Ectodermal cell (in vitro differentiated cells): ENCODE measurements at regions not wholly inside any gene's neighbourhood (a gene's known extent, or its start where the extent isn't known, plus 50 kb on each side); places are given as distances from the start of the nearest gene placed in this dataset.

Experiments
- H3K27ac ChIP-seq: 2 replicates; pipeline ENCODE4 v1.7.0; 2013; ENCODE audit warnings: mild to moderate bottlenecking, low read depth, low read length; ENCODE audit not compliant: insufficient read depth, poor library complexity, severe bottlenecking
- H3K27me3 ChIP-seq: 2 replicates; pipeline ENCODE4 v1.7.0; 2013; ENCODE audit warnings: mild to moderate bottlenecking, low read length; ENCODE audit not compliant: insufficient read depth, control insufficient read depth, poor library complexity, severe bottlenecking
- H3K36me3 ChIP-seq: one replicate; pipeline ENCODE4 v1.7.0; 2013; ENCODE audit warnings: low read length; ENCODE audit not compliant: control insufficient read depth, insufficient read depth
- H3K4me1 ChIP-seq: one replicate; pipeline ENCODE4 v1.7.0; 2013; ENCODE audit warnings: low read length; ENCODE audit not compliant: control insufficient read depth, insufficient read depth
- H3K4me3 ChIP-seq: 2 replicates; pipeline ENCODE4 v1.7.0; 2013; ENCODE audit warnings: low read depth, low read length, control low read depth; ENCODE audit not compliant: insufficient read depth
- H3K9me3 ChIP-seq: 2 replicates; pipeline ENCODE4 v1.7.0; 2013; ENCODE audit warnings: mild to moderate bottlenecking, low read length, moderate library complexity; ENCODE audit not compliant: control insufficient read depth
- WGBS, 2 experiments: methylation state at CpG; one replicate each; pipeline ENCODE4 v1.1.7; 2013; ENCODE audit warnings: missing lambda C conversion rate in 2 of 2; 5-methylcytosine and 5-hydroxymethylcytosine counted together

DNA sequence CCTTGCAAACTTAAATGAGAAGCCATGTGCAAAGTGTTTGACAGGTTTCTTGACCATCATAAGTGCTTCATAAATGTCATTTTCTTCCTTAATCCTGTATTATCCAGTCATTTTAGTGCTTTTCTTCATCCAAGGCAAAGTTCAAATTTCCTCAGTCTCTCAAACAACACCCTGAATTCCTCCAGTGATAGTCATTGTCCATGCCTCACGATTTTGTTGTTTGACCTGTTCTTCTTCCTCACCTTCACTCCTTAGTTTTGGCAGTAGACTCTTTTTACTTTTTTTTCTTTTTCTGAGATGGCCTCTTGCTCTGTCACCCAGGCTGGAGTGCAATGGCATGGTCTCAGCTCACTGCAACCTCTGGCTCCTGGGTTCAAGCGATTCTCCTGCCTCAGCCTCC, 1257.3 kb downstream of the FAM181B start:
- Histone ChIP-seq H3K9me3 (no peaks in the 10 kb centered on the region), H3K36me3 (no peaks in the 10 kb centered on the region), H3K4me3 (no peak overlapping the region), H3K27ac (no peak overlapping the region), H3K27me3 (no peaks in the 10 kb centered on the region), H3K4me1 (no peaks in the 10 kb centered on the region)
- WGBS, 2 experiments = 88 to 90% methylated on average over 2 of the region's 2 CpGs

DNA sequence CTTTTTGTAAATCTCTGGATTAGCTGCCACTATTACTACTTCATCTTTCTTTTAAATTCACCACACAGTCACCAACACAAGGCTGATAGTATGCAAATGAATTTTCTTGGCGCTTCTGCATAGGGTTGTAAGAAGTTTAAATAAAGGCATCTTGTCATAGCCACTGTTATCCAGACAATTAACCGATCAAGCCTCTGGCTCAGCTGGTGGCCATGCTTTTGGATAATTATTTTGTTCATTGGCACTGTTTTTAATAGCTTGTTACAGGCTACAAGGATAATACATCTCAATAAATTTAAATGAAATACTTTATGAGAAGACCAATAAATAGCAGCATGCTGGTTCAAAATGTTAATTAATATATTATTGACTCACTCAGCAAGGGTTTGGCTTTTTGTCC, 1261.0 kb downstream of the FAM181B start:
- Histone ChIP-seq H3K27ac (no peak overlapping the region), H3K36me3 (no peaks in the 10 kb centered on the region), H3K27me3 (no peaks in the 10 kb centered on the region), H3K4me3 (no peak overlapping the region), H3K9me3 (no peaks in the 10 kb centered on the region), H3K4me1 (no peaks in the 10 kb centered on the region)
- 93 to 100% methylated on average over 1 of the region's 2 CpGs for WGBS, 2 experiments

DNA sequence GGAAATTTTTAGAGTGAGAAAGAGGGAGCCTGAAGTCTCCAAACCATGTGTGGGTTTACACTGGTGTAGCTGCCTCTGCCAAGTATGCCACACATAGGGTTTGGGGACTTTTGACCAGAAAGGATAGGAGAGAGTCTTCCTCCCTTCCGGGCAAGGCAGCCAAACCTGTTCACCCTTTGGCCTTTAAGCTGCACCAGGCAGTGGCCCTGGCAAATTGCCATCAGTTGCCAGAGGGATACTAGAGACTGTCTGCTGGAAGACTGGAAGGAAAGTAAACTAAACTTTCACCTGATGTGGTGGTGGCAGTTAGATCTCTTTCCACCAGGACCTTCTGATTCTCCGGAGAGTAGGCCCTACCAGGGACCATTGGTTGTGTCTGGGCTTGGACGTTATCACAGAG, 1263.2 kb downstream of the FAM181B start:
- 89 to 95% methylated on average over 3 of the region's 3 CpGs for WGBS, 2 experiments
- H3K4me1 ChIP-seq = no peaks in the 10 kb centered on the region
- no peak overlapping the region for H3K4me3 ChIP-seq
- no peaks in the 10 kb centered on the region for H3K27me3 ChIP-seq
- H3K27ac ChIP-seq = no peak overlapping the region
- no peaks in the 10 kb centered on the region for H3K9me3 ChIP-seq
- H3K36me3 ChIP-seq = no peaks in the 10 kb centered on the region

DNA sequence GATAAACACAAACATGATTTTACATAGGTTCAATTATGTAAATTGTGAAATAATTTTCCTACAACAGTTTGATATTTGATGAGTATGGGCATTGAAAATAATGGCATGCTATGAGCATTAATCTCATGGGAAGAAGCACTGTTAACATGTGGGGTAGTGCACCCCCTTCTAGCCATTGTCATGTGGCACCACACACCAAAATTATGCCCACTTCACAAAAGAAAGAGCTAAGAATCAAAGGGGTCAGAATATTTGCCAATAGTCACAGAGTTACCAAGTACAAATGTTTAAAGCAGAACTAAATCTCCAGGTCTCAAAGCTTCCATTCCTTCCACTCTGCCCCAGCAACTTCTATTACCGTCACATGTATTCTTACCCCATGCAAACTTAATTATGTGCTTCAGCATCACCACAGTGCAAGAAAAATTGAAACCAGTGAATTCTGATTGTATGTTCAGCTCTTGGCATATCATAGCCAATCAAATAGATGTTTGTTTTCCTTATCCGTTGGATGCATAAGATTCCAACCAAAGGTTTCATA, 1273.8 kb downstream of the FAM181B start:
- WGBS, 2 experiments = 93 to 98% methylated on average over 2 of the region's 2 CpGs
- no peak overlapping the region for H3K27ac ChIP-seq
- H3K27me3 ChIP-seq = no peaks in the 10 kb centered on the region
- no peak overlapping the region for H3K4me3 ChIP-seq
- no peaks in the 10 kb centered on the region for H3K36me3 ChIP-seq
- H3K4me1 ChIP-seq = no peaks in the 10 kb centered on the region
- H3K9me3 ChIP-seq = no peaks in the 10 kb centered on the region

DNA sequence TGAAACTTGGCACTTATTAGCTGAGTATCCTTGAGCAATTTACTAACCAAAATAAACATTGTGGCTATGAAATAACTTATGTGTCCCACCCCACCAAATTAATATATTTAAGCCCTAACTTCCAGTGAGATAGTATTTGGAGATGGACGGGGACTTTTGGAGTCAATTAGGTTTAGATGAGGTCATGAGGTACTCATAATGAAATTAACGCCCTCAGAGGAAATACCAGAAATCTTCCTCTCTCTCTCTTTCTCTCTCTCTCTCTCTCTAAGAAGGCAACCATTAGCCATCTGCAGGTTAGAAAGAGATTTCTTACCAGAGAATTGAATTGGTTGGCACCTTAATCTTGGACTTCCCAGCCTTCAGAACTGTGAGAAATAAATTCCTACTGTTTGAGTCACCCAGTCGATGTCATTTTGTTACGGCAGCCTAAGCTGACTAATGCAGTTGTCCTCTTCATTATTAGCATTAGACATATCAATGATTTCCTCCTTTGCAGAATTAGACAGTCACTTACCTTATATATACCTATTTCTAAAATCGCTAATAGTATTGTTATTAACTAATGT, 1284.0 kb downstream of the FAM181B start:
- no peaks in the 10 kb centered on the region for H3K36me3 ChIP-seq
- H3K27ac ChIP-seq = no peak overlapping the region
- 89 to 94% methylated on average over 2 to 4 of the region's 5 CpGs for WGBS, 2 experiments
- H3K4me1 ChIP-seq = no peaks in the 10 kb centered on the region
- H3K27me3 ChIP-seq = no peaks in the 10 kb centered on the region
- H3K9me3 ChIP-seq = no peaks in the 10 kb centered on the region
- H3K4me3 ChIP-seq = no peak overlapping the region

DNA sequence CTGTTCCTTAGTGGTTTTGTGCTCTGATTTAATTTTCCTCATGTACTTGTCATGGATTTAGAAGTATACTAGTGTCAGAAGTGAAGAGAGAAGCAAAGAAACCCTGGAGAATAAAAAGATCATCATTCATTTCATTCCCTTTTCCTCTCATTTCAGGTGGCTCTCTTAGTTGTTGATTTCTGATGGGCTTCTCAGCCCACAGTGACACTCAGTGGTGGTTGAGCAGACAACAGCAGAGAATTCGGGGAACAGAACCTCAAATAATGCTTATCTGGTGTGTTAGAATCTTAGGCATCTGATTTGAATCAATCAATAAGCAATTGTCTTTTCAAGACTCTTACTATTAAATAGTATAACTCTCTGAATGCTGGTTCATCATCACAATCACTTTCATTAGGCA, 1289.4 kb downstream of the FAM181B start:
- H3K4me1 ChIP-seq = no peaks in the 10 kb centered on the region
- no peaks in the 10 kb centered on the region for H3K27me3 ChIP-seq
- H3K27ac ChIP-seq = no peak overlapping the region
- H3K4me3 ChIP-seq = no peak overlapping the region
- no peaks in the 10 kb centered on the region for H3K36me3 ChIP-seq
- no peaks in the 10 kb centered on the region for H3K9me3 ChIP-seq
- 50 to 94% methylated on average over 1 of the region's 1 CpG for WGBS, 2 experiments

DNA sequence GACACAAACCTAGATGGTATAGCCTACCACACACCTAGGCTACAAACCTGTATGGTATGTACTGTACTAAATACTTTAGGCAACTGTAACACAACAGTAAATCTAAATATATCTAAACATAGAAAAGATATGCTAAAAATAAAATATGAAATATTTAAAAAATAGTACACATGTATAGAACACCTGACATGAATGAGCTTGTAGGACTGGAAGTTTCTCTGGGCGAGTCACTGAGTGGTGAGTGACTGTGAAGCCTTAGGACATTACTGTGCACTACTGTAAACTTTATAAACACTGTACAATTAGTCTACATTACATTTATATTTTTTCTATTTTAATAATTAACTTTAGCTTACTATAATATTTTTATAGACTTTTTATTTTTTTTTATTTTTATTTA, 1301.3 kb downstream of the FAM181B start:
- Histone ChIP-seq H3K36me3 (no peaks in the 10 kb centered on the region), H3K27me3 (no peaks in the 10 kb centered on the region), H3K27ac (no peak overlapping the region), H3K9me3 (no peaks in the 10 kb centered on the region), H3K4me1 (no peaks in the 10 kb centered on the region), H3K4me3 (no peak overlapping the region)
- WGBS, 2 experiments = 86 to 100% methylated on average over 1 of the region's 1 CpG

DNA sequence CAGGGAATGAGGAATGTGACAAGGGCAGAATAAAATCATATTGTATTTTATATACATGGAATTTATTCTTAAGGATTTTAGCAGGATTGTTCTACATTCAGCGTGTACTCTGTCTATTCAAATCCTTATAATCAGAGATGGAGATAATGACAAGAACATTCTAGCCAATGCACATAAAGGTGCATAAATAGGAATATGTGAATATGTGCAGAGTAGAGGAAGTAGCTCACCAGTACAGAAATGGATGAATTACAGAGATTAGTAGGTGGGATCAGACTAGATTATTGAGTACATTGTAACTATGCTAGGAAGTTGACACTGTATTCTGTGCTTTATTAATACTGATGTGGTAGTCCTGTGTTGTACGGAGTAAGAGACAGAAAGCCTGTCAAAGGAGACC, 1308.8 kb downstream of the FAM181B start:
- no peak overlapping the region for H3K4me3 ChIP-seq
- no peaks in the 10 kb centered on the region for H3K9me3 ChIP-seq
- no peaks in the 10 kb centered on the region for H3K4me1 ChIP-seq
- WGBS, 2 experiments = 98 to 100% methylated on average over 1 to 2 of the region's 2 CpGs
- H3K27me3 ChIP-seq = no peaks in the 10 kb centered on the region
- H3K36me3 ChIP-seq = no peaks in the 10 kb centered on the region
- no peak overlapping the region for H3K27ac ChIP-seq

DNA sequence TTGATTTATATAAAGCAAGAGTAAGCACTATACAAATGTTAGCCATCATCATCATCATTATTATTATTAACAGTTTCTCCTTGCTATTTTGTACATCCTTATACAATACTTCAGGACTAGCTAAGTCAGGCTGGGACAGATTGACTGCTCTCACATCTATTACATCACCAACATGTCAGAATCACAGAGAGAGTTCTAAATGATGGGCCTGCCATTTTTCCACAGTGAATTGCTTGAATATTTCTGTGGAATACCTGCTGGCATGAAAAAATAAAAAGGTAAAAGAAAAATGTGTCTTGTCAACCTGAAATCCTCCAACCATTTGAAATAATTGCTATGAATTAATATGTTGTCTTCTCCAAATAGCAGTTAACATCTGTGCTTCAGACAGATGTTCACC, 1311.3 kb downstream of the FAM181B start:
- H3K9me3 ChIP-seq = no peaks in the 10 kb centered on the region
- no peaks in the 10 kb centered on the region for H3K36me3 ChIP-seq
- H3K27ac ChIP-seq = no peak overlapping the region
- H3K4me1 ChIP-seq = no peaks in the 10 kb centered on the region
- no peaks in the 10 kb centered on the region for H3K27me3 ChIP-seq
- H3K4me3 ChIP-seq = no peak overlapping the region

DNA sequence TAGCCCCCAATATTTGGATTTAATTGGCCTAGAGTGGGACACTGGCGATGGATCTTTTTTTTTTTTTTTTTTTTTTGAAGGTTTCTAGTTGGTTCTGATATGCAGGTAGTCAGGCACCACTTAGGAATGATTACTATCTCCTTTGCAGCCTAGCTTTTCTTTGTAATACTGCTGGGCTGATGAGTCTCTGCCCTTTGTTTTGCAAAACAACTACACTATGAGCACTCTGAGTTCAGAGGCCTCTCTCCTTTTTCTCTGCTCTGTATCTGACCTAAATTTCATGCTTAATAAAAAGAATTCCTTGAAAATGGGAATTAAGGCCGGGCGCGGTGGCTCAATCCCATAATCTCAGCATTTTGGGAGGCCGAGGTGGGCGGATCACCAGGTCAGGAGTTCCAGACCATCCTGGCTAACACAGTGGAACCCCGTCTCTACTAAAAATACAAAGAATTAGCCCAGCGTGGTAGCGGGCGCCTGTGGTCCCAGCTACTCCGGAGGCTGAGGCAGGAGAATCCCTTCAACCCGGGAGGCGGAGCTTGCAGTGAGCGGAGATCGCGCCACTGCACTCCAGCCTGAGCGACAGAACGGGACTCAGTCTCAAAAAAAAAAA, 1312.3 kb downstream of the FAM181B start:
- H3K4me3 ChIP-seq = no peak overlapping the region
- no peaks in the 10 kb centered on the region for H3K27me3 ChIP-seq
- H3K9me3 ChIP-seq = no peaks in the 10 kb centered on the region
- 29 to 35% methylated on average over 15 to 18 of the region's 18 CpGs for WGBS, 2 experiments
- H3K36me3 ChIP-seq = no peaks in the 10 kb centered on the region
- no peaks in the 10 kb centered on the region for H3K4me1 ChIP-seq
- H3K27ac ChIP-seq = peak overlapping the region; percentile 65
